HG02981 (cell line): ENCODE measurements at regions not wholly inside any gene's neighbourhood (a gene's known extent, or its start where the extent isn't known, plus 50 kb on each side); places are given as distances from the start of the nearest gene placed in this dataset.

ENCODE experiments used
- ATAC-seq: cut with Tn5 transposase; IDR thresholded peaks from one replicate; pipeline ENCODE4 v1.9.1; 2021; ENCODE audit warnings: mild to moderate bottlenecking, moderate library complexity; ENCODE audit not compliant: unreplicated experiment

GRCh38 chrX:39716401-39716800 is 381.4 kb downstream of the BCOR start:
- ATAC-seq: no peak

GRCh38 chrX:39716802-39717540 is 380.8 kb downstream of the BCOR start:
- no peak for ATAC-seq

DNA sequence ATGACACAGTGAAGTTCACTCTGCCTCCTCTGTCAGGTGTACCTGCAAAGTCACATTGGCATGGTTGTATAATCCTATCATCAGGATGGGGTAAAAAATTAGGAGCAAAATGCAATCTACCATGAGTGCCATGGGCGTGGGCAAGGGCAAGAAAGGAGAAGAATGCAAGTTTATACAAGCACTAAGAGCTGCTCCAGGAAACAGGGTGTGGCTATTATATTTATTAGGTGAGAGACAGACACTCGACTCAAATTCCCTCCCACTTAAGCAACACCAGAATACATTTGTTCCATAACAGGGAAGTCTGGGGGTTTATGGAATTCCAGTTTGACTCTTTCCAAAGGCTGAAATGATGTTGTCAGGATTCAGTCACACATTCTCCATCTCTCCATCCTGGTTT is 378.8 kb downstream of the BCOR start:
- no peak for ATAC-seq

- ATAC-seq: no peak
Observed at GRCh38 chrX:39720945-39721344, 376.8 kb downstream of the BCOR start.

DNA sequence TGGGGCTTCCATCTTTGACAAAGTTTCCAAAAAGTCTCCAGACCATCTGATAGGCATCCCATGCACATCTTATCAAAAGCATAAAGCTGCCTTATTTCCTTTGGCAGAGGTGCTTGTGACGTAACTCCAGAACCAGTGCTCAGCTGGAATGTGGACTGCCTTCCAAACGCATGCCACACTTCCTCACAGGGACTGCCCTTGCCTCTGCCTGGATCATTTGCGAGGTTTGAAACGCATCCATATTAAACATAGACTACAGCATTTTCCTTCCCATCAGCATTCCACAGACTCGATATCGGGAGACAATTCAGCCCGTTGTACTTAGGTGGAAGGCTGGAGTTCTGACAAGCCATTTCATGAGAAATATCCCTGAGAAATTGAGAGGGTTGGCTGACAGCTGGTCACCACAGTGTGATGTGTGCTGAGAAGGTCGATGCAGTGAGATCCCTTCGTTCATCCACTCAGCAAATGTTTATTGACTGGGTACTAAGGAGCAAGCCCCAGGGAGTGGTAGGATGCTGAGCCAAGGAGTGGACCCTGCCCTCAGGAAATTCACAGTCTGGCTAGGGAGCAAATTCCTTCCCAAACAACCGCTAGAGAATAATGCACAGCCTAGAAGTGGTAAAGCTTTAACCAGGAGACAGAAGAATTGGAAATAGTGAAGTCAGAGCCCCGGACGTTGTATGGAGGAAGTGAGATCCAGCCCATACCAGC is 376.0 kb downstream of the BCOR start:
- ATAC-seq: no peak

DNA sequence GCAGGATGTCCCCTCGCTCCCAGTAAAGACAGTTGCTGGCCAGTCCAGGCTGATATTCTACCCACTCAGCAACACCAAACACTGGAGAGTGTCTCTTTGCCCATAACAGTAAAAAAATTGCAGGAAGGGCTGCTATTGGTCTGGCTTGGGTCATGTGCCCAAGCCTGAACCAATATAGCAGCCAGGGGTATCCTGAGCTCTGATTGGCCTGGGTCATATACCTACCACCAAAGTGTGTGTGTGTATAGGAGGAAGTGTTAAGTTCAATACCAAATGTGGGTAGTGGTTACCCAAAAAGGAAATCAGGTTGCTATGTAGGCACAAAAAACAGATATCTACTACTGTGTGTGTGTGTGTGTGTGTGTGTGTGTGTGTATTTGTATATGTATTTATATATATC is 373.2 kb downstream of the BCOR start:
- ATAC-seq: no peak

GRCh38 chrX:39725114-39725513 is 372.6 kb downstream of the BCOR start:
- no peak for ATAC-seq

- no peak for ATAC-seq
Observed at GRCh38 chrX:39725928-39726619, 371.7 kb downstream of the BCOR start.

GRCh38 chrX:39726771-39727170 is 371.0 kb downstream of the BCOR start:
- no peak for ATAC-seq

DNA sequence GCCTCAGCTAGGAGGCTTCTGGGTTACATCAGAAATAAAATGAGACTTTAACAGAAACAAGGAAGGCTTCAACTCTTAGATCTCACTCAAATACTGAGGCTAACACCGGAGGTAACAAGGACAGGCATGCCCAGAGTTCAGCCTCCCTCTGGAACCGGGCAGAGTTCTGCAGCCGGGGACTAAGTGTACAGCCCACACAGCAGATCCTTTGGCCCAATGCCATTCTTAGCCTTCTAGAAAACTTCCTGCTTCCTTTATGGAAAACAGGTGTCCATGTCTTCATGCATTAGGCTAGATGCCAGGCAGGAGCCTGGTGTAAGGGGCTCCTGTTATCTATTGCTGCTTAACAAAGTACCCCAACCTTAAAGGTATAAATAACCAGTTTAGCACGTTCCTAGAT is 369.7 kb downstream of the BCOR start:
- no peak for ATAC-seq

- no peak for ATAC-seq
Observed at GRCh38 chrX:39728852-39729598, 368.7 kb downstream of the BCOR start.

DNA sequence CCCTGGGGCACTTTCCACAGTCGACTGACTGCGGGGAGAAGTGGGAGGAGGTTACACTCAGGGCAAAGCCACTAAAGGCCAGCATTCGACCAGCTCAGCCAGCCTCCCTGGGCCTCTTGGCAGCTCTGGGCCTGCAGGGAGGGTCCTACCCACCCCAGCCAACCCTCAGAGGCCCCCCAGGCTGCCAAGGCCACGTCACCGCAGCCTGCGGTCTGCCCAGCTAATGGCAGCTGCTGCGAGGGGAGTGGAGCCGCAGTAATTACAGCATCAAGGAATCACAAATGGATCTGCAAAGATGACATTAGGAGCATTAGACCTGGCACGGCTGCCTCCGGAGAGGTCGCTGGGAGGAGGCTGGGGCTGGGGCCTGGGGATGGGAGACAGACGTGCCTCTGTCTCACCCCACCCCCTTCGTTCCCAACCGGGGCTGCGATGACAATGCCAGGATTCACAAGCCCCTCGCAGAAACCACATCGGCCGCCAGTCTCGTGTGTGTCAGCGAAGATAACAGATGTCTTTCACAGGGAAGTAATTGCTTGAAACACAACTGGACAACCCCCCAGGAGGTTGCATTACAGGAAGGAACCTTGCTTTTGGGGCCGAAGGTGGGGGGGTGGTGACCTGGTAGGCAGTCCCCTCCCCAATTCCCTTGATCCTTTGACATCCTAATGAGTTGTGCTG is 367.6 kb downstream of the BCOR start:
- ATAC-seq: no peak

DNA sequence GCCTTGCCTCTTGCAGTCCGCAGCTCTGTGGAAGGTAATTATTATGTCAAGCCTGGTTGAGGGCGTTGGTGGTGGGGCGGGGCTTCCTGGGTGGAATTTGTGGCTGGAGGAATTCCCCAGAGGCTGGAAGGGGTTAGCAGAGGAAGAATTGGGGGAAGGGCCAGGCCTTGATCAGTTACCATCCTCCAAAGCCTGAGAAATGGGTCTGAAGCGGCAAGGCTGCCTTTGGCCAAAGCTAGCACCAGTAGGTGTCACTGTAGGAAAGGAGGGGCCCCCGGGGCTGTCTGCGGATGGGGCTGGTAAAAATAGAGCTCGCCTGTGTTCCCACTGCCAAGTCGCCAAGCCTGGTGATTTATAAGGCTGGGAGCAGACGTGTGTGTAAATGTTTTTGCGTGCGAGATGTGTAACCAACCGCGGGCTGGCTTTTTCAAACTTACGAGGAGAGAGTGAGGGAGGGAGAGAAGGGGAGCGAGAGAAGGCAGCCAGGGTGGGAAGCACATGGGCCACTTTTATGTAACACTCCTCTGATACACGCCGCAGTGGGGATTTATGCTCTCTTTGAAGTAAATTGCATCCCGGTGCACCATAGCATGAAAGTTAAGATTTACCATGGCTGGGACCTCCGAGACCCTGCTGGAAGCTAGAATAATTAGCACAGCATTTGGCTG is 367.0 kb downstream of the BCOR start:
- ATAC-seq: no peak

DNA sequence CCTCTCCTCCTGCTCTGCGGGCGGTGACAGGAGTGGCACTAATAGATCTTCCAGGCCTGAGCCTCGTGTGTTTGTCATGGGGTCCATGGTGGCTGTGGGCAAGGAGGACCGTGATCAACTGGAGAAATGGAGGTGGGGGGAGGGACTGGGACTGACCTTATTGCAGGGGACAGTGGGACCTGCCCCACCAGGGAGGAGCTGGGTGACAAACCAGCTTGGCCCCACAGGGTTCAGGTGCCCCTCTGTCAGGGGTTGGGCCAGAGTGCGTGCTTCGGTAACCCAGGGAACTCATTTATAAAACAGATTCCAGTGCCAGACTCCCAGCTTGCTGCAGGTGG is 366.5 kb downstream of the BCOR start:
- no peak for ATAC-seq

- ATAC-seq: no peak
Observed at GRCh38 chrX:39731735-39732134, 366.0 kb downstream of the BCOR start.

DNA sequence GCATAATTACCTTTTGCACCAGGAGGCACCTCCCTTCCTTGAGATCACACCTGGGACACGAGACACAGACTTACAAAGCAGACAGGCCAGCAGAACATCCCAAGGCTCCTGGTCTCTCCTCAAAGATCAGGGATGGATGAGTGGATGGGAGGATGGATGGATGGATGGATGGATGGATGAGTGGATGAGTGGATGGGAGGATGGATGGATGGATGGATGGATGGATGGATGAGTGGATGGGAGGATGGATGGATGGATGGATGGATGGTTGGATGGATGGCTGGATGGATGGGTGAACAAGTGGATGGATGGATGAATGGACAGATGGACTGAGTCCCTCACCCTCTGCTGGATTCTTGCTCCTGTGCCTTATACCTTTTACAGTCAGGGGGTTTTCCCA is 364.0 kb downstream of the BCOR start:
- no peak for ATAC-seq

- ATAC-seq: no peak
Observed at GRCh38 chrX:39734174-39734776, 363.5 kb downstream of the BCOR start.

DNA sequence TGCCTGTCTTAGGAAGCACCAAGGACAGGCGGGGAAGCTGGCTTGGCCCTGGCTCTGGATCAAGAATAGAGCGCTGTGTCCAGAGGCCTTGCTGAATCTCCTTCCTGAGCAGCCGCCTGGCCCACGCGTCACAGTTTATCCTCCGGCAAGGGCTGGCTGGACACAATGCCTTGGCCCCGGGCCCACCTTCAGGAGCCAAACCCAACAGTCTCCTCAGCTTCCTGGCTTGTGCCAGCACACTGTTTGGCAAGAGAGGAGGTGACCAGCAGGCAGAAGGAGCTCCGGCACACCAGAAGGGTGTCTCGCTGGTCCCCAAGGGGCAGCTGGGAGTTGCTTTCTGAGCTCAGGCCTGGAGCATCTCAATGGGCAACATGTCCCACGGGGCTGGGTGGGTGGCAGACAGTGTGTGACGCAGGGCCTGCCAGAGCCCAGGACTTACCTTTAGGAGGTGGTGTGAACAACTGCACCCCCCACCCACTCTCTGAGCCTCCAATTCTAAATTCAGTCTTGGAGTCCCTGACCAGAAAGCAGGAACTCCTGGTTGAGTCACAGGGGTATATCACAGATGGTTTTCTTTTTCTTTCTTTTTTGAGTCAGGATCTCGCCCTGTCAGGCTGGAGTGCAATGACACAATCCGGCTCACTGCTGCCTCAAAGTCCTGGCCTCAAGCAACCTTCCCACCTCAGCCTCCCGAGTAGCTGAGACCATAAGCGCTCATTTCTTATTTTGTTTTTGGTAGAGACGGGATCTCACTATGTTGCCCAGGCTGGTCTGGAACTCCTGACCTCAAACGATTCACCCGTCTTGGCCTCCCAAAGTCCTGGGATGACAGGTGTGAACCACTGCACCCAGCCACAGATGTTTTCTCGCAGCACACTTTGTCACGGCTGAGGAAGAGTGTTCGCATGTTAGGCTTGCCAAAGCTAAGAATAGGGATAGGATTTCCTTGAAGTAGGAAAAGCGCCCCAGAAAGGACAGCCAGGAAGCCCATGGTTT is 361.2 kb downstream of the BCOR start:
- no peak for ATAC-seq

DNA sequence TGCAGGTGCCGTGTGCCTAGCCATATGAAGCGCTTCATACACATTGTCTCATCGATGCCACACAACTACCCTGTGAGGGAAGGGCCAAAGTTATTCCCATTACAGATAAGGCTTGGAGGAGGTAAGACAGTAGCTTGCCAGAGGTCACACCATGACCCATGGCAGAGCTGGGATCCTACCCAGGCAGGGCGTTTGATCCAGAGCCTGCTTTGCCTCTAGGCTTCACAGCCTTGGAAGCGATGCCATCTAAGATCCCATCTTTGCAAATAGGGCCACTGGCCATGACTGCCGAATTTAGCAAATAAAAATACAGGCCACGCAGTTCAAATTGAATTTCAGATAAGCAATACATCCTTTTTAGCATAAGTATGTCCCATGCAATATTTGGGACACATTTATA is 358.2 kb downstream of the BCOR start:
- no peak for ATAC-seq
